ENCODE measurements at regions not wholly inside any gene's neighbourhood (a gene's known extent, or its start where the extent isn't known, plus 50 kb on each side); places are given as distances from the start of the nearest gene placed in this dataset.

GRCh38 chr4:180657881-180658280, 1585.3 kb upstream of the TENM3 start:
- intact Hi-C loops (cut with micrococcal nuclease; ENCODE audit: unreplicated experiment) (no loop called here), in situ Hi-C loops (cut with MboI) (no loop called here)
- Histone ChIP-seq H3K79me2 (ENCODE audit: control insufficient read depth, insufficient read depth, low read length) (no peaks in the 10 kb centered on the region), H4K20me1 (ENCODE audit: control insufficient read depth, insufficient read depth) (no peaks in the 10 kb centered on the region), H2AFZ (ENCODE audit: control insufficient read depth, low read depth, low read length) (no peak overlapping the region), H3K4me1 (ENCODE audit: control insufficient read depth, insufficient read depth, low read length) (no peaks in the 10 kb centered on the region), H3K27me3 (replicated peaks in 1 of 2; ENCODE audit: control insufficient read depth in 2 of 2, insufficient read depth in 2 of 2, low read length in 1 of 2) (no peaks in the 10 kb centered on the region), H3K36me3 (ENCODE audit: control insufficient read depth in 2 of 2, insufficient read depth in 2 of 2, low read length in 1 of 2) (no peaks in the 10 kb centered on the region), H3K4me3 (no peak overlapping the region), H3K9ac (ENCODE audit: control insufficient read depth, insufficient read depth, low read length) (no peak overlapping the region), H3K4me2 (ENCODE audit: control insufficient read depth, insufficient read depth) (no peak overlapping the region), H3K9me3 (replicated peaks; ENCODE audit: control insufficient read depth, insufficient read depth, low read length) (no peaks in the 10 kb centered on the region), H3K27ac (ENCODE audit: control insufficient read depth, insufficient read depth) (no peak overlapping the region)
- DNase-seq (ENCODE audit: low read depth, low spot score): no peak
- ATAC-seq: no peak
- CTCF ChIA-PET: interaction anchor here (1.3 kb wide), 1 partner anchor 11 kb away, joined by 3 read pairs; no protein-coding TSS in a partner anchor
- SMC1A ChIA-PET (ENCODE audit: uncharacterized antibody, unreplicated experiment): no interaction called here
- RAD21 ChIA-PET (ENCODE audit: unreplicated experiment): no interaction called here
- BruUV-seq (replicated peaks): no TSS peak
- no peak for TF ChIP-seq NFYB (IDR thresholded peaks at IDR 0.05; ENCODE audit: insufficient read depth, low read depth, low read length)
- no peak for TF ChIP-seq CHD1 (IDR thresholded peaks at IDR 0.05; ENCODE audit: low read depth, low read length)
- no peak for TF ChIP-seq IKZF2 (IDR thresholded peaks at IDR 0.05)
- 40% methylated on average over 7 of the region's 7 CpGs for WGBS (ENCODE audit: insufficient coverage, insufficient replicate concordance, low lambda C conversion rate, missing lambda C conversion rate)
- no peak for FAIRE-seq
- POLR2A ChIA-PET: no interaction called here

GRCh38 chr4:180664766-180665368, 1578.3 kb upstream of the TENM3 start:
- H3K27me3 ChIP-seq (replicated peaks in 1 of 2; ENCODE audit: control insufficient read depth in 2 of 2, insufficient read depth in 2 of 2, low read length in 1 of 2): no peaks in the 10 kb centered on the region
- H3K9ac ChIP-seq (ENCODE audit: control insufficient read depth, insufficient read depth, low read length): no peak overlapping the region
- CTCF ChIA-PET: interaction anchor here (0.7 to 4.0 kb wide), 36 partner anchors 10 to 864 kb away, joined by 3 to 52 read pairs (median 4); no protein-coding TSS in a partner anchor
- FAIRE-seq: peak; percentile 88
- H3K36me3 ChIP-seq (ENCODE audit: control insufficient read depth in 2 of 2, insufficient read depth in 2 of 2, low read length in 1 of 2): no peaks in the 10 kb centered on the region
- no peak overlapping the region for H3K4me2 ChIP-seq (ENCODE audit: control insufficient read depth, insufficient read depth)
- H2AFZ ChIP-seq (ENCODE audit: control insufficient read depth, low read depth, low read length): no peak overlapping the region
- peak; percentile 25 for DNase-seq (ENCODE audit: low read depth, low spot score)
- no peak overlapping the region for H3K27ac ChIP-seq (ENCODE audit: control insufficient read depth, insufficient read depth)
- POLR2A ChIA-PET: interaction anchor here (0.7 kb wide), 1 partner anchor 111 kb away, joined by 7 read pairs; no protein-coding TSS in a partner anchor
- in situ Hi-C loops (cut with MboI) (loop anchor here (10.0 kb wide), 1 partner anchor 800 kb away; no protein-coding TSS in a partner anchor), intact Hi-C loops (cut with micrococcal nuclease; ENCODE audit: unreplicated experiment) (loop anchor here (5.0 to 10.0 kb wide), 3 partner anchors 180 to 860 kb away; no protein-coding TSS in a partner anchor)
- H4K20me1 ChIP-seq (ENCODE audit: control insufficient read depth, insufficient read depth): no peaks in the 10 kb centered on the region
- peak; percentile 93 for ATAC-seq
- RAD21 ChIA-PET (ENCODE audit: unreplicated experiment): interaction anchor here (0.8 to 2.1 kb wide), 7 partner anchors 10 to 478 kb away, joined by 3 to 10 read pairs (median 4); no protein-coding TSS in a partner anchor
- H3K4me3 ChIP-seq: no peak overlapping the region
- 0% methylated on average over 4 of the region's 5 CpGs for WGBS (ENCODE audit: insufficient coverage, insufficient replicate concordance, low lambda C conversion rate, missing lambda C conversion rate)
- H3K79me2 ChIP-seq (ENCODE audit: control insufficient read depth, insufficient read depth, low read length): no peaks in the 10 kb centered on the region
- no TSS peak for BruUV-seq (replicated peaks)
- SMC1A ChIA-PET (ENCODE audit: uncharacterized antibody, unreplicated experiment): interaction anchor here (0.6 to 1.9 kb wide), 16 partner anchors 10 to 1219 kb away, joined by 3 to 7 read pairs (median 4); no protein-coding TSS in a partner anchor
- H3K9me3 ChIP-seq (replicated peaks; ENCODE audit: control insufficient read depth, insufficient read depth, low read length): no peaks in the 10 kb centered on the region
- no peaks in the 10 kb centered on the region for H3K4me1 ChIP-seq (ENCODE audit: control insufficient read depth, insufficient read depth, low read length)
- no peak for TF ChIP-seq MLLT1 (IDR thresholded peaks at IDR 0.05)
- TF ChIP-seq, protein P1, sequence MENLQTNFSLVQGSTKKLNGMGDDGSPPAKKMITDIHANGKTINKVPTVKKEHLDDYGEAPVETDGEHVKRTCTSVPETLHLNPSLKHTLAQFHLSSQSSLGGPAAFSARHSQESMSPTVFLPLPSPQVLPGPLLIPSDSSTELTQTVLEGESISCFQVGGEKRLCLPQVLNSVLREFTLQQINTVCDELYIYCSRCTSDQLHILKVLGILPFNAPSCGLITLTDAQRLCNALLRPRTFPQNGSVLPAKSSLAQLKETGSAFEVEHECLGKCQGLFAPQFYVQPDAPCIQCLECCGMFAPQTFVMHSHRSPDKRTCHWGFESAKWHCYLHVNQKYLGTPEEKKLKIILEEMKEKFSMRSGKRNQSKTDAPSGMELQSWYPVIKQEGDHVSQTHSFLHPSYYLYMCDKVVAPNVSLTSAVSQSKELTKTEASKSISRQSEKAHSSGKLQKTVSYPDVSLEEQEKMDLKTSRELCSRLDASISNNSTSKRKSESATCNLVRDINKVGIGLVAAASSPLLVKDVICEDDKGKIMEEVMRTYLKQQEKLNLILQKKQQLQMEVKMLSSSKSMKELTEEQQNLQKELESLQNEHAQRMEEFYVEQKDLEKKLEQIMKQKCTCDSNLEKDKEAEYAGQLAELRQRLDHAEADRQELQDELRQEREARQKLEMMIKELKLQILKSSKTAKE (IDR thresholded peaks at IDR 0.05; ENCODE audit: low read depth, poor library complexity, severe bottlenecking): no peak
- TF ChIP-seq RFX5 (IDR thresholded peaks at IDR 0.05; ENCODE audit: low read depth, low read length): no peak
- TF ChIP-seq EP300 (IDR thresholded peaks at IDR 0.05; ENCODE audit: borderline replicate concordance in 1 of 2, control insufficient read depth in 1 of 2, low read depth in 2 of 2, low read length in 2 of 2): no peak
- no peak for TF ChIP-seq DPF2 (IDR thresholded peaks at IDR 0.05)
- TF ChIP-seq JUND (IDR thresholded peaks at IDR 0.05; ENCODE audit: low read depth, low read length): no peak
- no peak for TF ChIP-seq NFYB (IDR thresholded peaks at IDR 0.05; ENCODE audit: insufficient read depth, low read depth, low read length)
- no peak for TF ChIP-seq ATF3 (IDR thresholded peaks at IDR 0.05; ENCODE audit: borderline replicate concordance, extremely low read depth, low read depth, low read length)
- TF ChIP-seq RAD21 (IDR thresholded peaks at IDR 0.05; ENCODE audit: insufficient read depth, low read depth, low read length): peak; percentile 64

All from GM12878 (cell line).